Activated B cell treated with CpG ODN at 0.5 μM for 24 hours (primary cell): ENCODE measurements at regions not wholly inside any gene's neighbourhood (a gene's known extent, or its start where the extent isn't known, plus 50 kb on each side); places are given as distances from the start of the nearest gene placed in this dataset.

ENCODE experiments used
- ATAC-seq: fragments of 200-7000 bp; cut with Tn5 transposase; one replicate; pipeline ENCODE4 v1.10.0; 2021; ENCODE audit warnings: low read depth, mild to moderate bottlenecking, moderate library complexity
- CTCF ChIA-PET: fragments of 350-600 bp; sonication (Branson Sonifier 250); formaldehyde crosslinking; loops from one replicate; lab custom pipeline; 2021; ENCODE audit warnings: antibody characterized with exemption; lab: Charles Lee
- POLR2A ChIA-PET: fragments of 350-600 bp; sonication (Branson Sonifier 250); formaldehyde crosslinking; loops from one replicate; lab custom pipeline; 2021; ENCODE audit warnings: antibody characterized with exemption; lab: Charles Lee
- DNase-seq: peaks from one replicate; pipeline ENCODE4 v3.0.0; 2022
- H3K27ac Mint-ChIP-seq: one replicate; pipeline ENCODE4 v1.8.0; 2020; ENCODE audit warnings: mixed read lengths
- H3K27me3 Mint-ChIP-seq: one replicate; pipeline ENCODE4 v1.8.0; 2021; ENCODE audit warnings: mixed read lengths
- H3K36me3 Mint-ChIP-seq: one replicate; pipeline ENCODE4 v1.8.0; 2021; ENCODE audit warnings: low read depth, mixed read lengths
- H3K4me1 Mint-ChIP-seq: one replicate; pipeline ENCODE4 v1.8.0; 2021; ENCODE audit warnings: mixed read lengths
- H3K4me3 Mint-ChIP-seq: one replicate; pipeline ENCODE4 v1.8.0; 2020; ENCODE audit warnings: mild to moderate bottlenecking, mixed read lengths
- H3K9me3 Mint-ChIP-seq: one replicate; pipeline ENCODE4 v1.8.0; 2020; ENCODE audit warnings: mixed read lengths
- intact Hi-C: fragments of 100-400 bp; cut with micrococcal nuclease; formaldehyde crosslinking; loops from one replicate; pipeline ENCODE4 v1.15.1; 2024
- TF ChIP-seq, protein P1 (sequence below): fragments of 200-600 bp; IDR thresholded peaks from one replicate; pipeline ENCODE4 v1.8.0; 2022; ENCODE audit warnings: antibody characterized with exemption, mild to moderate bottlenecking

DNA sequence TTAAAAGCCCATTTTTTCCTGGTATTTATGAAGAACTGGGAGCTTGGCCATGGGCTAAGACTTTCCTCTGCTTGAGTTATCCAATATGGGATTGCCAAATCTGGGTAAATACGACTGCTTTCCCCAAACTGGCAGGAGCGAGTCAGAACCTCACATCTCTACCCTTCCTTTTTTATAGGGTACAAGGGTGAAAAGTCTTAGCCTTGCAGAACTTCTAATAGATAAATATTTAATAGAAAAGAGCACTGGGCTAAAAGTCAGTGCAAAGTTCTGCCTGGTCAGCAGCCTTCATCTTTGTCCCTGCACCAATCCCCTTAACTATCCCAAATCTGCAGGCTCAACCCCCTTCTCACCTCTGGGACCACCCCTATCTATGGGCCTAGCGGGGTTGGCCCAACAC lies 61.6 kb upstream of the ACSL1 start:
- H3K27ac Mint-ChIP-seq: no peak overlapping the region
- CTCF ChIA-PET: no interaction called here

DNA sequence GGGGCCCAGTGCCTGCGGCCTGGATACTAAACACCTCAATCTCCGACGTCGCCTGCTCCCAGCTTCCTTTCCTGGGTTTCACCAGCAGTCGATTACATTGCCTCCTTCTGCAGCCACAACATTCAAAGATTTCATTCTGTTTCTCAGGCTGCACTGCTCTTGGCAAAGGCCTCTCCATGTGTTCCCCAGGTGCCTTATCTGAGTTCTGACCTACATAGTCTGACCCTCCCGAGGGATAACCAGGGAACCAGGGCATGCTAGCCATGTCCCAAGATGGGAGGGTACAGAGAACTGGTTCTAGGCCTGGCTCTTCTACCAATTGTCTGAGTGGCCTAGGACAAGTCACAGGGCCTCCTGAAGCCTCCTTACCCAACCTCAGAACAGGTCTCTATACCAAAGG lies 62.2 kb upstream of the ACSL1 start:
- intact Hi-C loops: no loop called here
- no peak overlapping the region for H3K27ac Mint-ChIP-seq
- ChIA-PET POLR2A (interaction anchor here (1.0 kb wide), 1 partner anchor 33 kb away, joined by 3 read pairs; no protein-coding TSS in a partner anchor), CTCF (no interaction called here)
- no peaks in the 10 kb centered on the region for H3K27me3 Mint-ChIP-seq
- no peaks in the 10 kb centered on the region for H3K36me3 Mint-ChIP-seq
- H3K4me1 Mint-ChIP-seq: peaks cover 21% of the 10 kb centered on the region
- H3K4me3 Mint-ChIP-seq: no peak overlapping the region
- ATAC-seq (no peak), DNase-seq (no peak)
- H3K9me3 Mint-ChIP-seq: no peaks in the 10 kb centered on the region
- TF ChIP-seq, protein P1, sequence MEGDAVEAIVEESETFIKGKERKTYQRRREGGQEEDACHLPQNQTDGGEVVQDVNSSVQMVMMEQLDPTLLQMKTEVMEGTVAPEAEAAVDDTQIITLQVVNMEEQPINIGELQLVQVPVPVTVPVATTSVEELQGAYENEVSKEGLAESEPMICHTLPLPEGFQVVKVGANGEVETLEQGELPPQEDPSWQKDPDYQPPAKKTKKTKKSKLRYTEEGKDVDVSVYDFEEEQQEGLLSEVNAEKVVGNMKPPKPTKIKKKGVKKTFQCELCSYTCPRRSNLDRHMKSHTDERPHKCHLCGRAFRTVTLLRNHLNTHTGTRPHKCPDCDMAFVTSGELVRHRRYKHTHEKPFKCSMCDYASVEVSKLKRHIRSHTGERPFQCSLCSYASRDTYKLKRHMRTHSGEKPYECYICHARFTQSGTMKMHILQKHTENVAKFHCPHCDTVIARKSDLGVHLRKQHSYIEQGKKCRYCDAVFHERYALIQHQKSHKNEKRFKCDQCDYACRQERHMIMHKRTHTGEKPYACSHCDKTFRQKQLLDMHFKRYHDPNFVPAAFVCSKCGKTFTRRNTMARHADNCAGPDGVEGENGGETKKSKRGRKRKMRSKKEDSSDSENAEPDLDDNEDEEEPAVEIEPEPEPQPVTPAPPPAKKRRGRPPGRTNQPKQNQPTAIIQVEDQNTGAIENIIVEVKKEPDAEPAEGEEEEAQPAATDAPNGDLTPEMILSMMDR: no peak

More for the DNA sequence above, 61.6 kb upstream of the ACSL1 start:
- TF ChIP-seq, protein P1: no peak
- Mint-ChIP-seq H3K4me1 (peaks cover 24% of the 10 kb centered on the region), H3K36me3 (no peaks in the 10 kb centered on the region), H3K9me3 (no peaks in the 10 kb centered on the region), H3K27me3 (no peaks in the 10 kb centered on the region), H3K4me3 (no peak overlapping the region)
- POLR2A ChIA-PET: no interaction called here
- intact Hi-C loops: no loop called here
- no peak for DNase-seq
- no peak for ATAC-seq

DNA sequence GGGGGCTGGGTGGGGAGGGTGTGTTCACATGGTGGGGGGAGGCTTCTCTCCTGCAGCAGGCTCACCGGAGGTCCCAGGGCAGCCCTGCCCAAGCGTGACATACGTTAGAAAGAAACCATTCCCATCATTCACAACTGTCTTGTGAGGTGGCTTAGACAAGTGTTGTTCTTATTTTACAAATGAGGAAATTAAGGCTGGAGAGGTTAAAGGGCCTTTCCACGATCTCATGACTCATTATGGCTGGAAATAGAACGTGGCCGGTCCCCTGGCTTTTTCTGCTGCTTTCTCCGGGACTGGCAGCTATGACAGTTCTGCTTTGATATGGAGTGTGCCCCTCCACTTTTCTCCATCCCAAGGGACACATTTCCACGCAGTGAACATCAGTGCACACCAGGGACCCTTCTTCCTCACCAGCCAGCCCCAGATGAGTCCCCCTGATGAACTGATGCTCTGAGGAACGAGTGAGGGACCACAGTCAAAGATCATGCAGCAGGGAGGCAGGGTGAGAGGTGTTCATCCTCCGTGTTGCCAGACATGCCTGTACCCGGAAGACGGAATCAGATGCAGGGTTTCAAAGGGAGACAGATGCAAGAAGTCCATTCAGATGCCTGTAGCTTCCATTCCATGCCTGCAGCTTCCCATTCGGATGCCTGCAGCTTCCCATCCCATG lies 64.0 kb upstream of the ACSL1 start:
- TF ChIP-seq, protein P1: no peak
- intact Hi-C loops: no loop called here
- POLR2A ChIA-PET: no interaction called here
- H3K36me3 Mint-ChIP-seq: no peaks in the 10 kb centered on the region
- peaks cover 2% of the 10 kb centered on the region for H3K9me3 Mint-ChIP-seq
- CTCF ChIA-PET: interaction anchor here (0.7 to 1.1 kb wide), 2 partner anchors 8 to 144 kb away, joined by 3 to 4 read pairs; no protein-coding TSS in a partner anchor
- H3K4me3 Mint-ChIP-seq: peak overlapping the region; percentile 48
- peak overlapping the region; percentile 59 for H3K27ac Mint-ChIP-seq
- peaks cover 21% of the 10 kb centered on the region for H3K4me1 Mint-ChIP-seq
- H3K27me3 Mint-ChIP-seq: no peaks in the 10 kb centered on the region
- peak; percentile 71 for ATAC-seq
- no peak for DNase-seq

DNA sequence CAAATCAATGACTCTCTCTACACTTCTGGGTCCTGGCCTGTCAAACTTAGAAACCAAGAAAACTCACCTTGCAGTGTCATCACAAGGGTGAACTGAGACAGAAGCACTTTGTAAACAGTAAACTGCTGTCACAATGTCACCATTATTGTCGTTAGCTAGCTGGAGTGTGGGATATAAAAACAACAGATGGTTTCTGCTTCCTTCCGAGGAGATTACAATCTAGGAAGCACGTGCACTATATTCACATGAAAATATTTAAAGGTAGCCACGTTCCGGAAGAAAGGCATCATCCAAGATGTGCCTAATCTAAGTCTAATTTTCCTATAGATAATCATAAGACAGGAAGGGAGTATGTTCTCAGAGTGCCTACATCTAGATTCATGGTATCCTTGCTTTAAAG lies 64.7 kb upstream of the ACSL1 start:
- peaks cover 2% of the 10 kb centered on the region for H3K9me3 Mint-ChIP-seq
- ChIA-PET POLR2A (no interaction called here), CTCF (interaction anchor here (0.7 to 1.1 kb wide), 2 partner anchors 7 to 145 kb away, joined by 3 to 4 read pairs; no protein-coding TSS in a partner anchor)
- H3K27ac Mint-ChIP-seq: no peak overlapping the region
- peaks cover 27% of the 10 kb centered on the region for H3K4me1 Mint-ChIP-seq
- no peaks in the 10 kb centered on the region for H3K36me3 Mint-ChIP-seq
- no peaks in the 10 kb centered on the region for H3K27me3 Mint-ChIP-seq
- ATAC-seq (no peak), DNase-seq (no peak)
- TF ChIP-seq, protein P1: no peak
- intact Hi-C loops: no loop called here
- H3K4me3 Mint-ChIP-seq: no peak overlapping the region

DNA sequence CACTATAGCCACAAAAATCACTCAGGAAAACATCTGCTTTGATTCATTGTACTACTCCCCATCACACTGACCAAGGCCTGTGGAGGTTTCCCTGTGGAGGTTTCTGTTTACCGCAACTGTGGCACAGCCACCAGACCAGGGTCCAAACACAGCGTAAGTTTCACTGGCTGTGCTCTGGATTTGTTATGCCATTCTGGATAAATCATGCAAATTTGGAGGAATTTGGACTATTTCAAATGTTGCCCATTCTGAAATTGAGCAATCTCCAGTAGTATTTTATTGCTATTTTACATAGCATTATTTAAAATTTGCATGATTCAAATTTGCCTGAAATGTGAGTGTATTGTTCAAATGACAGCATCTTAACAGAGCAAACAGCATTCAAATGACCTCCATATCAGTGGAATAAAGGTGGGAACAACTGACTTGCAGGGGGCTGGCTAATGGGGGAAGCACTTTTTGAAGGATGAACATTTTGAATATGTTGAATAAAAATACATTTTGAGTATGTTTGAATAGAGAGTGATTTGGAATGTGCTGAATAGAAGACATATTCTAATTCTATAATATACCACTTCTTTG lies 66.1 kb upstream of the ACSL1 start:
- ChIA-PET POLR2A (no interaction called here), CTCF (no interaction called here)
- intact Hi-C loops: no loop called here
- Mint-ChIP-seq H3K9me3 (peaks cover 2% of the 10 kb centered on the region), H3K4me1 (peaks cover 38% of the 10 kb centered on the region), H3K36me3 (no peaks in the 10 kb centered on the region), H3K27me3 (no peaks in the 10 kb centered on the region), H3K4me3 (no peak overlapping the region), H3K27ac (no peak overlapping the region)
- no peak for DNase-seq
- TF ChIP-seq, protein P1: no peak
- no peak for ATAC-seq
